Peyer's patch (tissue), 4 donors: ENCODE measurements at regions not wholly inside any gene's neighbourhood (a gene's known extent, or its start where the extent isn't known, plus 50 kb on each side); places are given as distances from the start of the nearest gene placed in this dataset.

Experiments
- POLR2A ChIP-seq, 2 donors: fragments of 450-650 bp; IDR thresholded peaks; one replicate each; pipeline ENCODE4 v1.5.1; 2017; ENCODE audit warnings: antibody characterized with exemption in 2 of 2, mild to moderate bottlenecking in 2 of 2, moderate library complexity in 2 of 2
- TF ChIP-seq, protein P1 (sequence below), 6 experiments: fragments of 450-650 bp in 4 of 6; fragments of 200-600 bp in 2 of 6; sonication (generic) in 1 of 6; IDR thresholded peaks; one replicate each; pipeline ENCODE4 v1.5.1; 2017 to 2019; ENCODE audit warnings: antibody characterized with exemption in 6 of 6, mild to moderate bottlenecking in 3 of 6, moderate library complexity in 1 of 6

- TF ChIP-seq, protein P1, sequence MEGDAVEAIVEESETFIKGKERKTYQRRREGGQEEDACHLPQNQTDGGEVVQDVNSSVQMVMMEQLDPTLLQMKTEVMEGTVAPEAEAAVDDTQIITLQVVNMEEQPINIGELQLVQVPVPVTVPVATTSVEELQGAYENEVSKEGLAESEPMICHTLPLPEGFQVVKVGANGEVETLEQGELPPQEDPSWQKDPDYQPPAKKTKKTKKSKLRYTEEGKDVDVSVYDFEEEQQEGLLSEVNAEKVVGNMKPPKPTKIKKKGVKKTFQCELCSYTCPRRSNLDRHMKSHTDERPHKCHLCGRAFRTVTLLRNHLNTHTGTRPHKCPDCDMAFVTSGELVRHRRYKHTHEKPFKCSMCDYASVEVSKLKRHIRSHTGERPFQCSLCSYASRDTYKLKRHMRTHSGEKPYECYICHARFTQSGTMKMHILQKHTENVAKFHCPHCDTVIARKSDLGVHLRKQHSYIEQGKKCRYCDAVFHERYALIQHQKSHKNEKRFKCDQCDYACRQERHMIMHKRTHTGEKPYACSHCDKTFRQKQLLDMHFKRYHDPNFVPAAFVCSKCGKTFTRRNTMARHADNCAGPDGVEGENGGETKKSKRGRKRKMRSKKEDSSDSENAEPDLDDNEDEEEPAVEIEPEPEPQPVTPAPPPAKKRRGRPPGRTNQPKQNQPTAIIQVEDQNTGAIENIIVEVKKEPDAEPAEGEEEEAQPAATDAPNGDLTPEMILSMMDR (IDR thresholded peaks at IDR 0.05): no peak
- no peak for TF ChIP-seq POLR2A (IDR thresholded peaks at IDR 0.05)
Measured at GRCh38 chr3:105304487-105304886, 62.2 kb upstream of the ALCAM start.
